ENCODE measurements at regions not wholly inside any gene's neighbourhood (a gene's known extent, or its start where the extent isn't known, plus 50 kb on each side); places are given as distances from the start of the nearest gene placed in this dataset.

DNA sequence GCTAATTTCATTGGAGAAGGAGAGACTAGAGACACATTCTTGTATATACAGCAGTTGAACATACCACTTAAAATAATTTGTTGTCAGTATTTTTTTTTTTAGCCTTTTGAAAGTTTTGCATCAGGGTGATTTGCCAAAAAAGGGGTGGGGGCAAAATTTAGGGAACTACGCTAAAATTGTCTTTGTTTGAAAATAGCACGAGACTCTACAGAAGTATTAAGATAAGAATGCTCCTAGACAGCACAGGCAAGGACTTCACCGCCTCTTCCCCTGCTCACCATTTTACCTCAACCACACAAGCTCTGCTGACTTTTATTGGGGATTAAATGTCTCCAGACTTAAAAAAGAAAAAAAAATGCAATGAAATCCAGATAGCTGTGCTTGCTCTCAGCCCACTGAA, 236.1 kb upstream of the USP25 start:
- TF ChIP-seq, protein P1, sequence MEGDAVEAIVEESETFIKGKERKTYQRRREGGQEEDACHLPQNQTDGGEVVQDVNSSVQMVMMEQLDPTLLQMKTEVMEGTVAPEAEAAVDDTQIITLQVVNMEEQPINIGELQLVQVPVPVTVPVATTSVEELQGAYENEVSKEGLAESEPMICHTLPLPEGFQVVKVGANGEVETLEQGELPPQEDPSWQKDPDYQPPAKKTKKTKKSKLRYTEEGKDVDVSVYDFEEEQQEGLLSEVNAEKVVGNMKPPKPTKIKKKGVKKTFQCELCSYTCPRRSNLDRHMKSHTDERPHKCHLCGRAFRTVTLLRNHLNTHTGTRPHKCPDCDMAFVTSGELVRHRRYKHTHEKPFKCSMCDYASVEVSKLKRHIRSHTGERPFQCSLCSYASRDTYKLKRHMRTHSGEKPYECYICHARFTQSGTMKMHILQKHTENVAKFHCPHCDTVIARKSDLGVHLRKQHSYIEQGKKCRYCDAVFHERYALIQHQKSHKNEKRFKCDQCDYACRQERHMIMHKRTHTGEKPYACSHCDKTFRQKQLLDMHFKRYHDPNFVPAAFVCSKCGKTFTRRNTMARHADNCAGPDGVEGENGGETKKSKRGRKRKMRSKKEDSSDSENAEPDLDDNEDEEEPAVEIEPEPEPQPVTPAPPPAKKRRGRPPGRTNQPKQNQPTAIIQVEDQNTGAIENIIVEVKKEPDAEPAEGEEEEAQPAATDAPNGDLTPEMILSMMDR (conservative IDR thresholded peaks at IDR 0.05 in 1 of 2, IDR thresholded peaks at IDR 0.05 in 1 of 2; ENCODE audit: extremely low read depth in 1 of 2, insufficient read depth in 1 of 2, low read depth in 1 of 2, low read length in 2 of 2) = no peak
- no peak for TF ChIP-seq EZH2 (IDR thresholded peaks at IDR 0.05; ENCODE audit: borderline replicate concordance, low read length)
